ENCODE measurements at regions not wholly inside any gene's neighbourhood (a gene's known extent, or its start where the extent isn't known, plus 50 kb on each side); places are given as distances from the start of the nearest gene placed in this dataset.
A peak's percentile ranks its signal among the peaks of the same experiment; 100 is the strongest.

GRCh38 chr16:27638833-27639560 lies 89.1 kb downstream of the KATNIP start (continued):
- no peak for TF ChIP-seq CEBPB (IDR thresholded peaks at IDR 0.05; ENCODE audit: low read depth, low read length)

- H3K4me3 ChIP-seq (ENCODE audit: insufficient read depth, low read depth, low read length): no peak overlapping the region
- no peak overlapping the region for H3K27ac ChIP-seq (ENCODE audit: insufficient read depth, low read length)
- no peaks in the 10 kb centered on the region for H3K9me3 ChIP-seq (ENCODE audit: control insufficient read depth, insufficient read depth, low read length)
- peaks cover 4% of the 10 kb centered on the region; the same call in 1 of the 2 replicates for H3K4me1 ChIP-seq (ENCODE audit: control insufficient read depth, insufficient read depth, low read length)
- no peak overlapping the region for H4K91ac ChIP-seq (ENCODE audit: insufficient read depth, low read depth, low read length)
- in situ Hi-C loops (cut with MboI; ENCODE audit: low sequenced_read_pairs): loop anchor here (10.0 kb wide), 1 partner anchor 435 kb away; no protein-coding TSS in a partner anchor
- H2BK120ac ChIP-seq (ENCODE audit: low read depth, low read length): no peak overlapping the region
- ChIA-PET CTCF (interaction anchor here (0.6 to 1.4 kb wide), 7 partner anchors 11 to 431 kb away, joined by 3 to 8 read pairs (median 4); no protein-coding TSS in a partner anchor), POLR2A (ENCODE audit: unreplicated experiment) (no interaction called here)
- no peak overlapping the region for H3K4me2 ChIP-seq (ENCODE audit: low read depth, low read length)
- no peak overlapping the region for H2BK15ac ChIP-seq (ENCODE audit: low read depth, low read length)
- H3K4ac ChIP-seq (ENCODE audit: low read depth, low read length): no peak overlapping the region
- no peaks in the 10 kb centered on the region for H3K27me3 ChIP-seq (ENCODE audit: control insufficient read depth, insufficient read depth, low read length)
- no peak overlapping the region for H3K14ac ChIP-seq (replicated peaks; ENCODE audit: low read depth, low read length)
- no peak overlapping the region for H2AK5ac ChIP-seq (ENCODE audit: low read depth, low read length)
- intact Hi-C loops (cut with micrococcal nuclease): loop anchor here (1.0 to 10.0 kb wide), 4 partner anchors 37 to 431 kb away; no protein-coding TSS in a partner anchor
- ATAC-seq (ENCODE audit: low read depth): peak; percentile 84
- no peak overlapping the region for H2BK5ac ChIP-seq (ENCODE audit: low read depth, low read length, poor library complexity, severe bottlenecking)
- no peak overlapping the region for H3K23ac ChIP-seq (ENCODE audit: low read depth, low read length)
- H4K20me1 ChIP-seq (ENCODE audit: insufficient read depth, low read length): no peaks in the 10 kb centered on the region
- WGBS, 2 experiments (ENCODE audit: extremely low coverage in 2 of 2, insufficient read length in 1 of 2): 50% methylated on average over 1 of the region's 7 CpGs; no CpG with 5 or more reads in 1 of the 2 experiments
- DNase-seq: peak; percentile 65
- H3K18ac ChIP-seq (ENCODE audit: low read depth, low read length): no peak overlapping the region
- no peak overlapping the region for H2BK20ac ChIP-seq (ENCODE audit: low read depth, low read length)
- H3K79me1 ChIP-seq (ENCODE audit: low read depth in 1 of 2, low read length in 2 of 2): no peaks in the 10 kb centered on the region
- H3K9me1 ChIP-seq (ENCODE audit: insufficient read depth, low read length): peaks cover 4% of the 10 kb centered on the region; the same call in 1 of the 2 replicates
- no peak overlapping the region for H4K8ac ChIP-seq (ENCODE audit: low read depth in 2 of 2, low read length in 2 of 2)
- no peak overlapping the region for H3K9ac ChIP-seq (ENCODE audit: low read depth, low read length)
- TF ChIP-seq MAZ (IDR thresholded peaks at IDR 0.05; ENCODE audit: borderline replicate concordance, low read depth, low read length): no peak
- peak; percentile 76 for TF ChIP-seq CTCF (conservative IDR thresholded peaks at IDR 0.05; ENCODE audit: low read depth, low read length)
- peak; percentile 87 for TF ChIP-seq RAD21 (IDR thresholded peaks at IDR 0.05; ENCODE audit: low read length)
- peak; percentile 71 for TF ChIP-seq SMC3 (IDR thresholded peaks at IDR 0.05; ENCODE audit: low read depth, low read length)
- H2AFZ ChIP-seq (replicated peaks; ENCODE audit: low read length, poor library complexity): no peak overlapping the region
- dilution Hi-C loops (cut with HindIII; ENCODE audit: low sequenced_read_pairs, unreplicated experiment): no loop called here
- no TSS peak for BruUV-seq (replicated peaks)
- H3K56ac ChIP-seq (ENCODE audit: extremely low read depth, insufficient read depth, low read length): no peak overlapping the region
- H2AK9ac ChIP-seq (replicated peaks; ENCODE audit: low read depth, low read length, poor library complexity): no peak overlapping the region
- H4K5ac ChIP-seq (ENCODE audit: low read depth, low read length): no peak overlapping the region
- peaks cover 1% of the 10 kb centered on the region; the same call in 1 of the 2 replicates for H3K36me3 ChIP-seq (ENCODE audit: control insufficient read depth, insufficient read depth, low read length)
These were observed 89.8 kb downstream of the KATNIP start for GRCh38 chr16:27639561-27640276.

Data from IMR-90 (cell line).